Prostate gland (tissue), 2 donors: ENCODE measurements at regions not wholly inside any gene's neighbourhood (a gene's known extent, or its start where the extent isn't known, plus 50 kb on each side); places are given as distances from the start of the nearest gene placed in this dataset.

ENCODE experiments used
- DNase-seq: peaks from one replicate; pipeline ENCODE4 v3.0.0-alpha.2; 2019; ENCODE audit warnings: low spot score
- H3K27ac ChIP-seq, 2 donors: fragments of 200-600 bp; sonication (generic); 2 replicates each; pipeline ENCODE4 v1.5.1; 2017 to 2019
- H3K27me3 ChIP-seq: fragments of 200-600 bp; sonication (generic); replicated peaks from 2 replicates; pipeline ENCODE4 v1.5.1; 2019; ENCODE audit not compliant: insufficient read depth
- H3K36me3 ChIP-seq, 2 donors: fragments of 200-600 bp; sonication (generic); 1 replicate in 1 of 2; 2 replicates in 1 of 2; pipeline versions ENCODE4 v1.5.1 to v1.8.1; 2017 to 2019
- H3K4me1 ChIP-seq: fragments of 200-600 bp; sonication (generic); replicated peaks from 2 replicates; pipeline ENCODE4 v1.5.1; 2019
- H3K4me3 ChIP-seq, 2 donors: fragments of 200-600 bp; sonication (generic); 2 replicates each; pipeline ENCODE4 v1.5.1; 2017 to 2019
- H3K9me3 ChIP-seq: fragments of 200-600 bp; sonication (generic); 2 replicates; pipeline ENCODE4 v1.5.1; 2017
- POLR2A ChIP-seq: fragments of 450-650 bp; IDR thresholded peaks from one replicate; pipeline ENCODE4 v1.6.1; 2016; ENCODE audit warnings: antibody characterized with exemption, mild to moderate bottlenecking
- POLR2AphosphoS5 ChIP-seq: sonication (generic); formaldehyde crosslinking; IDR thresholded peaks from one replicate; pipeline ENCODE4 v1.6.1; 2017; ENCODE audit warnings: antibody characterized with exemption
- WGBS: methylation state at CpG from one replicate; pipeline ENCODE4 v1.1.5; 2018; 5-methylcytosine and 5-hydroxymethylcytosine counted together
- intact Hi-C: fragments of 100-400 bp; cut with DNase I; formaldehyde crosslinking; loops from one replicate; pipeline ENCODE4 v1.14.2; 2022
- TF ChIP-seq, protein P1 (sequence below), 4 experiments: fragments of 200-600 bp in 2 of 4; fragments of 450-650 bp in 2 of 4; sonication (generic) in 2 of 4; IDR thresholded peaks; 1 replicate in 3 of 4; 2 replicates in 1 of 4; pipeline ENCODE4 v1.5.1; 2016 to 2019; ENCODE audit warnings: antibody characterized with exemption in 4 of 4, mild to moderate bottlenecking in 2 of 4, moderate library complexity in 2 of 4

DNA sequence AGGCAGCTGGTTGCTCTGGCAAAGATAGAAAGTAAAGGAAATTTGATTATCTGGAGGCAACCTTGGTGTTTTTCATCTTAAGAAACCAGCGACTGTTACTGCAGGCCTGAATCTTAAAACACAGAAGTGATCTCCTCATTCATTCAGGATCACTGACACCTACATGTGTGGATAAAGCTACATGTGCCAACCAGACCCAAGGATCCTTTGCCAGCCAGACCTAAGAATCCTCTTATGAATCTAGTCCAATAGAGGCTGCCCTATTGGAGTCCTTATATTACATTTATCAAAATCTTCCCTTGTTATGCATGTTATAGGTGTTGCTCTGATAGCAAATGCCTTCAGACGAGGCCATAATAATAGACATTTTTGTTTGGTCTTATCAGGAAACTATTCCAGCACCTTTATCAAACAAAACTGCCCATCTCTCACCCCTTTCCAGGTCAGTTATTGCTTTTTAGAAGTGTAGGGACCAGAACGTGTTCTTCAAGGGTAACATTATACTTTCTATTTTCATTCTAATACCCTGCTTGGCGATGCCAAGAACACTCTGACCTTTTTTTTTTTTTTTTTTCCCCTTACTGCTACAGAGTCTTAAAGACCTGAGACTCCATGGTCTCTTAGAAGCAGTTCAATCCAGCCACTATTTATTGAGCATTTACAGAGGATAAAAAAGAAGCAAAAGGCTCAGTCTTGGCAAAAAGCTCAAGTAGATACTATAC, 175.5 kb upstream of the PTBP2 start:
- Histone ChIP-seq H3K36me3 (no peaks in the 10 kb centered on the region), H3K27ac (no peak overlapping the region), H3K27me3 (no peaks in the 10 kb centered on the region), H3K4me1 (no peaks in the 10 kb centered on the region), H3K4me3 (no peak overlapping the region), H3K9me3 (no peaks in the 10 kb centered on the region)
- intact Hi-C loops = no loop called here
- TF ChIP-seq POLR2A (no peak), POLR2AphosphoS5 (no peak)
- TF ChIP-seq, protein P1, sequence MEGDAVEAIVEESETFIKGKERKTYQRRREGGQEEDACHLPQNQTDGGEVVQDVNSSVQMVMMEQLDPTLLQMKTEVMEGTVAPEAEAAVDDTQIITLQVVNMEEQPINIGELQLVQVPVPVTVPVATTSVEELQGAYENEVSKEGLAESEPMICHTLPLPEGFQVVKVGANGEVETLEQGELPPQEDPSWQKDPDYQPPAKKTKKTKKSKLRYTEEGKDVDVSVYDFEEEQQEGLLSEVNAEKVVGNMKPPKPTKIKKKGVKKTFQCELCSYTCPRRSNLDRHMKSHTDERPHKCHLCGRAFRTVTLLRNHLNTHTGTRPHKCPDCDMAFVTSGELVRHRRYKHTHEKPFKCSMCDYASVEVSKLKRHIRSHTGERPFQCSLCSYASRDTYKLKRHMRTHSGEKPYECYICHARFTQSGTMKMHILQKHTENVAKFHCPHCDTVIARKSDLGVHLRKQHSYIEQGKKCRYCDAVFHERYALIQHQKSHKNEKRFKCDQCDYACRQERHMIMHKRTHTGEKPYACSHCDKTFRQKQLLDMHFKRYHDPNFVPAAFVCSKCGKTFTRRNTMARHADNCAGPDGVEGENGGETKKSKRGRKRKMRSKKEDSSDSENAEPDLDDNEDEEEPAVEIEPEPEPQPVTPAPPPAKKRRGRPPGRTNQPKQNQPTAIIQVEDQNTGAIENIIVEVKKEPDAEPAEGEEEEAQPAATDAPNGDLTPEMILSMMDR (IDR thresholded peaks at IDR 0.05) = no peak
- no peak for DNase-seq
- WGBS = 75% methylated on average over 4 of the region's 4 CpGs

DNA sequence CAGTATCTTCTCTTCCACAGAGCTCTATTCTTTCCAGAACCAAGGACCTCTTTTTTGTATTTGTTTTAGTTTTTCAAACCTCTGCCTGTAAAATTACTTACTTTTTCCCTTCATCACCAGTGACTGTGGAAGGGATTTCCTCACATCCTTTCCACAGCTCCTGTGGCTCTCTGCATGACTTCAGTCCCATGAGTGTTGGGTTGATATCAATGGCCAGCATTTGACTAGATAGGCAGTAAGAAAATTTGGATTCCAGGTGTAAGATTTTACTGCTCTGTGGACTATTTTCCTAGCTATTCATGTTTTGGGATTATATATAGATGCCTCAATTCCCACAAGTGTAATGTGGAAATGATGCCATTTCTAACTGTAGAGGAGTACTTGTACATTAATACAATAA, 171.5 kb upstream of the PTBP2 start:
- intact Hi-C loops = no loop called here
- H3K4me3 ChIP-seq = no peak overlapping the region
- H3K27me3 ChIP-seq = no peaks in the 10 kb centered on the region
- TF ChIP-seq POLR2A (no peak), POLR2AphosphoS5 (no peak)
- TF ChIP-seq, protein P1 (IDR thresholded peaks at IDR 0.05) = no peak
- DNase-seq = no peak
- H3K36me3 ChIP-seq = no peaks in the 10 kb centered on the region
- no peaks in the 10 kb centered on the region for H3K4me1 ChIP-seq
- H3K27ac ChIP-seq = no peak overlapping the region
- H3K9me3 ChIP-seq = no peaks in the 10 kb centered on the region

DNA sequence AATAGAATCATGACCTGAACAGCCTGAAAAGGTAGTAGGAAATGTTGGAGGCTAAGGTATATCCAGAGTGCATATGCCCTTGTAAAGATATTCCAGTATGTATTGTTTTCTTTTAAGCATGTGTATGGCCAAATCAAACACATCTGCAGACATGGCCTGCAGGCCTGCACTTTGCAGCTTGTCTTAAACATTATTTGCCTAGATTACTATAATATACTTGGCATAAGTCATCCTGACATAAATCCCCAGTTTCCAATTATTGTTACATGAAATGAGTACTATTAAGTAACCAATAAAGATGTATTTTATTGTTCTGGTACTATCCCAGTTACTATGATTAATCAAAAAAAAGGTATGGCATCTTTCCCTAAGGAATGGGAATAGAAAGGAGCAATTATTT, 169.1 kb upstream of the PTBP2 start:
- H3K4me1 ChIP-seq = no peaks in the 10 kb centered on the region
- intact Hi-C loops = no loop called here
- TF ChIP-seq POLR2A = no peak
- no peak for TF ChIP-seq POLR2AphosphoS5
- TF ChIP-seq, protein P1 (IDR thresholded peaks at IDR 0.05) = no peak
- no peaks in the 10 kb centered on the region for H3K9me3 ChIP-seq
- H3K4me3 ChIP-seq = no peak overlapping the region
- no peak for DNase-seq
- H3K27ac ChIP-seq = no peak overlapping the region
- H3K36me3 ChIP-seq = no peaks in the 10 kb centered on the region
- no peaks in the 10 kb centered on the region for H3K27me3 ChIP-seq

DNA sequence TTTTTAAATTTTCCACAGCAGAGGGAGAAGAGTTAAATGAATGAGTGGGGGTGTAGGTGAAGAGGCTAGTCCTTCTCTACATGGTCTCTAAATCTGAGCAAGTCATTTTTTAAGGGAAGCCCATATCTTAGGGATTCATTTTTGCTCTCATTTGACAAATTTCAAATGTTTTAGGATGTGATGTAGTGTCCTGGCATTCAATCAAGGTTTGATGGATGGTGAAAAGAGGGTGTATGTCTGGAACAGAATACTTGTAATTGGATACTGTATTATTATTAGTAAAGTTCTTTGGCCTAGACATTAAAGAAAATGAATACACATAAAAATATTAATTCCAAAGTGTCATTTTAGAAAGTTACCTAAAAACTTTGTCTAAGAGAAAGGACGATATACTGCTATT, 167.8 kb upstream of the PTBP2 start:
- WGBS = 97% methylated on average over 1 of the region's 1 CpG
- Histone ChIP-seq H3K27me3 (no peaks in the 10 kb centered on the region), H3K9me3 (no peaks in the 10 kb centered on the region), H3K4me1 (no peaks in the 10 kb centered on the region), H3K36me3 (no peaks in the 10 kb centered on the region), H3K4me3 (no peak overlapping the region), H3K27ac (no peak overlapping the region)
- DNase-seq = no peak
- TF ChIP-seq POLR2AphosphoS5 = no peak
- TF ChIP-seq, protein P1 (IDR thresholded peaks at IDR 0.05) = no peak
- TF ChIP-seq POLR2A = no peak
- intact Hi-C loops = no loop called here

DNA sequence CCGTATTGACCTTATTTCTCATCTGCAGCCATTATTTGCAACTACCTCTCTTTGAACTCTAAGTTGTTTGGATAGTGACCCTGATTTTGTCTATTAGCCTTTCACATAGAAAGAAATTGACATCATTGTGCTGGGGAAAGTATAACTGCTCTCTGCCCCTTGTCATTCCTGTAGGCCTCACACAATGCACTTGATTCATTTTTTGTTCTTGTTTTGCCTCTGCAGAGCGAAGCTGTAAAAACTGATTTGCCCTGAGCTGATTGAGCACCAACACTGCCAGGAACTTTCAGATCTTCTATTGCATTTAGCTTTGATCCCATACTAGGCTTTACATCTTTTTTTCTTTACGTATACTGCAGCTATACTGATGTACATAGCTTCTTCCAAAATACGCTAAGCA, 167.2 kb upstream of the PTBP2 start:
- no peaks in the 10 kb centered on the region for H3K9me3 ChIP-seq
- H3K27ac ChIP-seq = no peak overlapping the region
- WGBS = 96% methylated on average over 4 of the region's 4 CpGs
- intact Hi-C loops = no loop called here
- H3K4me1 ChIP-seq = no peaks in the 10 kb centered on the region
- no peak overlapping the region for H3K4me3 ChIP-seq
- no peak for DNase-seq
- H3K36me3 ChIP-seq = no peaks in the 10 kb centered on the region
- no peaks in the 10 kb centered on the region for H3K27me3 ChIP-seq
- TF ChIP-seq, protein P1 (IDR thresholded peaks at IDR 0.05) = no peak
- TF ChIP-seq POLR2A (no peak), POLR2AphosphoS5 (no peak)
